ENCODE measurements at regions not wholly inside any gene's neighbourhood (a gene's known extent, or its start where the extent isn't known, plus 50 kb on each side); places are given as distances from the start of the nearest gene placed in this dataset.

GRCh38 chr5:28542987-28543386 is 1504.6 kb upstream of the CDH9 start:
- TF ChIP-seq POLR2AphosphoS5 (IDR thresholded peaks at IDR 0.05) (no peak), POLR2A (IDR thresholded peaks at IDR 0.05) (no peak), CTCF (IDR thresholded peaks at IDR 0.05) (no peak), EP300 (IDR thresholded peaks at IDR 0.05; ENCODE audit: low read depth) (no peak)
